GM12874 (cell line): ENCODE measurements at regions not wholly inside any gene's neighbourhood (a gene's known extent, or its start where the extent isn't known, plus 50 kb on each side); places are given as distances from the start of the nearest gene placed in this dataset.

ENCODE experiments used
- CTCF ChIP-seq: IDR thresholded peaks from 2 replicates; pipeline ENCODE4 v1.5.1; 2011; ENCODE audit warnings: low read depth, mild to moderate bottlenecking, control low read depth, low read length, moderate library complexity; ENCODE audit not compliant: insufficient read depth

- TF ChIP-seq CTCF: no peak
Observed at GRCh38 chr18:56161566-56162260, 476.7 kb downstream of the TXNL1 start.

GRCh38 chr18:56158676-56159075 lies 479.7 kb downstream of the TXNL1 start:
- no peak for TF ChIP-seq CTCF

GRCh38 chr18:56157541-56157940 lies 480.9 kb downstream of the TXNL1 start:
- TF ChIP-seq CTCF: no peak

- no peak for TF ChIP-seq CTCF
Observed at GRCh38 chr18:56152551-56153310, 485.7 kb downstream of the TXNL1 start.

- no peak for TF ChIP-seq CTCF
Observed at GRCh38 chr18:56148373-56148772, 490.0 kb downstream of the TXNL1 start.

GRCh38 chr18:56146565-56146964 lies 491.8 kb downstream of the TXNL1 start:
- TF ChIP-seq CTCF: no peak

GRCh38 chr18:56142001-56142400 lies 496.4 kb downstream of the TXNL1 start:
- TF ChIP-seq CTCF: no peak
